ENCODE measurements at regions not wholly inside any gene's neighbourhood (a gene's known extent, or its start where the extent isn't known, plus 50 kb on each side); places are given as distances from the start of the nearest gene placed in this dataset.

- TF ChIP-seq GATA2 (IDR thresholded peaks at IDR 0.05; ENCODE audit: low read depth, low read length) (no peak), GATA3 (IDR thresholded peaks at IDR 0.05; ENCODE audit: low read depth, low read length) (no peak)
These were observed 78.6 kb upstream of the PBX1 start for GRCh38 chr1:164480285-164480907.
